Middle frontal gyrus (tissue), 1 donor: ENCODE measurements at regions not wholly inside any gene's neighbourhood (a gene's known extent, or its start where the extent isn't known, plus 50 kb on each side); places are given as distances from the start of the nearest gene placed in this dataset.

Experiments
- DNase-seq: peaks from one replicate; pipeline ENCODE4 v3.0.0-alpha.2; 2015; ENCODE audit warnings: low spot score; ENCODE audit errors: extremely low spot score

DNA sequence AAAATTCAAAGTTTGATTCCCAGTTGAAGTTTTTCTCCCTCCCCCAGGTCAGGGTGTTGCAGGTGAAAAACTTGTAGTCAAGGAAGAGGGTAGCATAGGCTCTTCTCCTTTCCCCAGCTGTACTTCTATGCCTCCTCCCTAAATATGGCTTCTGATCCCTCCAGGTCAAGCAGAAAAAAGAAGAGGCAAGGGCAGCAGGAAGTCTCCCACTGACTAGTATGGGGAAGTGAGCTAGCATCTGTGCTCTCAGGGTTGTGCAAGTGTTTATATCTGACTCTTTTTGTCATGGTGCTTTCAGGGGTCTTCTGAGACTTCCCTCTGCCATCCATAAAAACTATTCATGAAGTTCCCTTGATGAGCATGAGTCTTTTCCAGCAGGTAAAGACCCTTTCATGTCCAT, 76.0 kb downstream of the ATPSCKMT start:
- no peak for DNase-seq

- no peak for DNase-seq
Observed at GRCh38 chr5:10172247-10172646, 77.4 kb downstream of the ATPSCKMT start.

DNA sequence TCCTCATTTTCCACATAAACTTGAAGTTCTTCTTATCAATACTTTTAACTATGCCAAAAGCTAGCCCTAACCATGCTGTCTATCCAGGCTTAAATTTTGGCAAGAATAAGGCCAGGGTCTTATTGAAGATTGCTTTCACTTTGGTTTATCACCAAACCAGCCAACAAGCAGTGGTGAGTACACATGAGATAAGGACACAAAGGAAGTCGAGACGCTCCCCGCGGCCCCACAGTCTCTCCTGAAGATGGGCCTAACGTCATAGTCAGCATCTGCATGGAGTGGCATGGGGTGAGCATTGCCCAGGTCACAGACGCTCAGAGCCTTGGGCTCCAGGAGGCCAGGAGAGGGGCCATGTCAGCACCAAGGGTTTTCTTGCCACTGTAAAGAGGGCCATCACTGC, 80.3 kb downstream of the ATPSCKMT start:
- no peak for DNase-seq

DNA sequence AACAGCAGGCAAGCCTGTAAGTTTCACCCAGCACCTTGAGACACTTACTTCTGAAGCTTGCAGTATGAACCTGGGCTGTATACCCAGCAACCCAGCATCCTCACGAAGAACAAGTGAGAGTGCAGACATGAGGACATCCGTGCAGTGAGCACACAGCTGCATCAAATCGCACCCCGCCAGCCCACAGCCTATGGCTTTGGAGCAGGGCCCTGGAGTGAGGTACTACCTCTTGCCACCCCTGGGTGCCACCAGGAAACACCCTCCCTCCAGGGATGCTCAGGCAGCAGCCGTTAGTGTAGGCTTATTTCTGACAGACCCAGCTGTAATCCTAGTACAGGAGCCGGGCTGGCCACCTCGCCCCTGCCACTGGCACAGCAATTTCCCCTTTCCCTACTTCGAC, 81.4 kb downstream of the ATPSCKMT start:
- no peak for DNase-seq

- no peak for DNase-seq
Observed at GRCh38 chr5:10167806-10168205, 81.9 kb downstream of the ATPSCKMT start.

- DNase-seq, result no peak
Observed at GRCh38 chr5:10166392-10166791, 83.3 kb downstream of the ATPSCKMT start.

- no peak for DNase-seq
Observed at GRCh38 chr5:10162468-10162867, 87.2 kb downstream of the ATPSCKMT start.

DNA sequence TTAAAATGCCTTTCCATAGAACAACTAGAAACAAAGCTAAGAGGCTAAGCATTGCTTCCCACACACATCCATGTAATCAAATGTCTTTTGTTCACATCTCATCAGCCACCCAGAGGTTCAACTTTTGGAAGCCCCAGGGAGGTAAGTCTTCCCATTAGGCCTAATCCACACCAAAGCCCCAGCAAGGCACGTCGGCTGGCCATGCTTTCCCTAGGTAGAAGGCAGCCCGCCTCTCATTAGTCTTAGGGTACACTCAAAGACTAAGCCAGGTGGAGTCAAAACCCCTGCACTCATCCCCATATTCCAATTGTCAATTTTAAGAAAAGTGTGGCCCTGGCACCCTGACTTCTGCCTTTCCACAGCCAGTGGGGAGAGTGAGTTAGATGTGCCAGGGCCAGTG, 87.9 kb downstream of the ATPSCKMT start:
- DNase-seq, result no peak

- no peak for DNase-seq
Observed at GRCh38 chr5:10160241-10160640, 89.4 kb downstream of the ATPSCKMT start.

DNA sequence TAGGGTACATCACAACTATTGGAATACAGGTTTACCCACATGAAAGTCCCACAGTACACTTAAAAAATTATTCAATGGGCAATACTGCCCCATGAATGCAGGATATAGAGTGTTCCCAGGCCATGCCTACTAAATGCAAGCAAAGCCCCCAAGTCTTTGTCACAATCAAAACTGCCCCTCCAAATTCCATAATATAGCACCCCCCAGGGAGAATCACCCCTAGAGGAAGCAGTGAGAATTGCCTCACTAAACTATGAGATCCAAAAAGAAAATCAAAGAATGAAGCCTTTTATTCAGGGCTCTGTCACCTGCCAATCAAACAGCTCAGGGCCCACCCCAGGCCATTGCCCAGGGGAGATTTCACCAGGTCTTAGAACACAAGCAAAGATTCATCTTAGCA, 90.8 kb downstream of the ATPSCKMT start:
- DNase-seq, result no peak

DNA sequence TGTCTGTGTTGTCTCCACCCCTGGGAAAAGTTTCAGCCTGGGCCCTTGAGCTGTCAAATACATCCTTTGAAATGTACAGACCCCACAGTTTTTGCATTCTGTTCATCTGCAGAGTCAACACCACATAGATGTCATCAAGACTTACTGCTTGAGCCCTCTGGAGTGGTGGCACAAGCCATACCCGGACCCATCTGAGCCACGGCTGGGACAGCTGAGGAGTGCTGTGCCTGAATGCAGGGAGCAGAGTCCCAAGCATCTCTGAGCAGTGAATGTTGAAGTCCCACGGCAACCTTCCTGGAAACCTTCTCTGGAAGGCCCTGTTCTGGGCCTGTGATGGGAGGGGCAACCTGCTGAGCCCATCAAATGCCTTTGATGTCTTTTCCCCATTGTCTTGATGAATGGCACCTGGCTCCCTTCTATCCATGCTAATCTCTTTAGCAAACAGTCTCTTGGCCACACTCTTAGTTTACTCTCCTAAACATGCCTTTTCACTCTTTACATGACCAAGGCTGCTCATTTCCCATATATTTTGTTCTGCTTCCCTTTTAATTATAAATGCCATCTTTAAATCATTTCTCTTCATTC, 92.5 kb downstream of the ATPSCKMT start:
- DNase-seq, result no peak

DNA sequence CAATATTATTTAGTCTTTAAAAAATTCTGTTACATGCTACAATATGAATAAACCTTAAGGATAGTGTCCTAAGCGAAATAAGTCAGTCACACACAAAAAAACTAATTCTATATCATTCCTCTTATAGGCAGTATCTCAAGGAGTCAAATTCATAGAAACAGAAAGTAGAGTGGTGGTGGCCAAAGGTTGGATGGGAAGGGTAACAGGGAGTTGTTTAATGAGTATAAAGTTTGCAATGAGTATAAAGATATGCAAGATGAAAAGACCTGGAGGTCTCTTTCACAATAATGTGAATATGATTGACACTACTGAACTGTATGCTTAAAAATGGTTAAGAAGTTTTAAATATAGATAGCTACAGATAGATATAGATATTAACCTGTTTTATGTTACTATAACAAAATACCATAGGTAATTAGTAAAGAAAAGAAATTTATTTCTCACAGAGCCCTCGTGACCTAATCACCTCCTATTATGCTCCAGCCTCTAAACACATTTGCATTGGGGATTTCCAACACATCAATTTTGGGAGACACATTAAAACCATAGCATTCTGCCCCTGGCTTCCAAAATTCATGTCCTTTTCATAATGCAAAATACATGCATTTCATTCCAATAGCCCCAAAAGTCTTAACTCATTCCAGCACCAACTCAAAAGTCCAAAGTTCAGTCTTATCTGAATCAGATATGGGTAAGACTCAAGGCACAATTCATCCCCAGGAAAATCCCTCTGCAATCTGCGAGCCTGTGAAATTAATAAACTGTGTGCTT, 93.6 kb downstream of the ATPSCKMT start:
- no peak for DNase-seq

- DNase-seq, result no peak
Observed at GRCh38 chr5:10153808-10154537, 95.7 kb downstream of the ATPSCKMT start.

DNA sequence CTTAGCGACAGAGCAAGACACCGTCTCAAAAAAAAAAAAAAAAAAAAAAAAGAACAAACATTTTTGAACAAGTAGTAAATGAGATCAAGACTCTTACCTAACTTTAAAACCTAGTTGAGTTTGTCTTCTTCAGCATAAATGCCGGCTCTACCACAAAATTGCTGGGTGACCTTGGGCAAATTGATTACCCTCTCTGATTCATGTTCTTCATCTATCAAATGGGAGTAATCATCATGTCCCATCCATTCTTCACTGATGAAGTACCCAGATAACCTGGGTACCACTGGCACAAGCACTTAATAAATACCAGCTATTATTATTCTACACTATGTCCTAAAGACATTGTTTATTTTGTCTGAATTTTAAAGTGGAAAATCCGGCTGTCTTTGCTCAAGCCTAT, 96.3 kb downstream of the ATPSCKMT start:
- no peak for DNase-seq

- no peak for DNase-seq
Observed at GRCh38 chr5:10151656-10152055, 98.0 kb downstream of the ATPSCKMT start.

GRCh38 chr5:10149911-10150310, 99.8 kb downstream of the ATPSCKMT start:
- no peak for DNase-seq

GRCh38 chr5:10145923-10146401, 103.7 kb downstream of the ATPSCKMT start:
- peak; percentile 55 for DNase-seq

DNA sequence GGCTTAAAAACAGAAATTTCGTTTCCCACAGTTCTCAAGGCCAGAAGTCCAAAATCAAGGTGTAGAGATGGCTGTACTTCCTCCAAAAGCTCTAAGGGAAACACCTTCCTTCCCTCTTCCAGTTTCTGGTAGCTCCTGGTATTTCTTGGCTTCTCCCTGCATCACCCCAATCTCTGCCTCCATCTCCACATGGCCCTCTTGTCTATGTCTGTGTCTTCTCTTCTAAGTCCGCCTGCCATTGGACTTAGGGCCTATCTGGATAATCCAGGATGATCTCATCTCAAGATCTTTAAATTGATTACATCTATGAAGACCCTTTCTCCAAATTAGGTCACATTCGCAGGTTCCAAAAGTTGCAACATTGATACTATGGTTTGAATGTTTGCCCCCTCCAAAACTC, 105.6 kb downstream of the ATPSCKMT start:
- no peak for DNase-seq

DNA sequence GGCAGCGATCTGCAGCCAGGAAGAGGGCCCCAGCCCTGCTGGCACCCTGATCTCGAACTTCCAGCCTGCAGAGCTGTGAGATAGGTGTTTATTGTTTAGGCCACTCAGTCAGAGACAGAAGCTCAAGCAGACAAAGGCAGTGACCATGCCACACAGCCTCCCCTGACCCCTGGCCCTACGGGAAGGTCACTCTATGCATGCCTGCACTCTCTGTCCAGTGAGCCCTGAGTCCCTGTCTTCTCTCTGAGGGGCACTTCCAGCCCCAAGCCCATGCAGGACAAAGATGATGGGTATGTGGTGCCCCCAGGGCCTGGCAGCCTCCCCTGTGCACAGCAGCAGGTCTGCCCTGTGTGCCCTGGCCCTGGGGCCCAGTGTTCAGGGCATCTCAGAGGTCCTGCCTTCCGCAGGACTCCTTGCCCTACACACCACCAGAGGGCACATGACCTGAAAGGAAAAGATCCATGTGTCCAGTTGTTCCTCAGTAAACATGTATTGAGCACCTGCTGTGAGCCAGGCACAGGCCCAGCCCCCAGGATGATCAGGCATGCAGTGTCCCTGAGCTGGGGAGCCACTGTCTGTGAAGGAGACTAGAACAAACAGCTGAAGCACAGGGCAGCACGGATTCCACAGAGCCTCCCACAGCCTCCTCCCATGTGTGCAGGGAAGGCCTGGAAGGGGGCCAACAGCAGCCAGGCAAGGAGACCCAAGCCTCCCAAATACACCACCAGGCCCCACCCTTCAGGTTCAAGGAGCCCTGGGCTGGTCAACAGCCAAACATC, 109.3 kb downstream of the ATPSCKMT start:
- DNase-seq, result no peak

GRCh38 chr5:10138395-10139057, 111.2 kb downstream of the ATPSCKMT start:
- peak; percentile 22 for DNase-seq

GRCh38 chr5:10133830-10134229, 115.9 kb downstream of the ATPSCKMT start:
- no peak for DNase-seq
